GM23248 (cell line): ENCODE measurements at regions not wholly inside any gene's neighbourhood (a gene's known extent, or its start where the extent isn't known, plus 50 kb on each side); places are given as distances from the start of the nearest gene placed in this dataset.

ENCODE experiments used
- DNase-seq: peaks from one replicate; pipeline ENCODE4 v3.0.0-alpha.2; 2015
- H2AFZ ChIP-seq: fragments of 200-600 bp; sonication (generic); 2 replicates; pipeline ENCODE4 v1.6.1; 2016; ENCODE audit warnings: antibody characterized with exemption
- H3F3A ChIP-seq: fragments of 200-600 bp; sonication (generic); 2 replicates; pipeline ENCODE4 v1.6.1; 2016; ENCODE audit warnings: mild to moderate bottlenecking, antibody characterized with exemption, mixed run types; ENCODE audit not compliant: insufficient read depth
- H3K27ac ChIP-seq: fragments of 200-600 bp; sonication (generic); 2 replicates; pipeline ENCODE4 v1.5.1; 2016; ENCODE audit warnings: mild to moderate bottlenecking
- H3K27me3 ChIP-seq: fragments of 200-600 bp; sonication (generic); replicated peaks from 2 replicates; pipeline ENCODE4 v1.6.1; 2016; ENCODE audit warnings: mild to moderate bottlenecking; ENCODE audit not compliant: insufficient read depth
- H3K36me3 ChIP-seq: fragments of 200-600 bp; sonication (generic); 2 replicates; pipeline ENCODE4 v1.6.1; 2016; ENCODE audit warnings: low read depth, mild to moderate bottlenecking
- H3K4me1 ChIP-seq: fragments of 200-600 bp; sonication (generic); 2 replicates; pipeline ENCODE4 v1.6.1; 2016; ENCODE audit warnings: mild to moderate bottlenecking; ENCODE audit not compliant: insufficient read depth
- H3K4me2 ChIP-seq: fragments of 200-600 bp; sonication (generic); one replicate; pipeline ENCODE4 v1.6.1; 2016; ENCODE audit warnings: mild to moderate bottlenecking; ENCODE audit not compliant: unreplicated experiment
- H3K4me3 ChIP-seq: fragments of 200-600 bp; sonication (generic); 2 replicates; pipeline ENCODE4 v1.5.1; 2016; ENCODE audit warnings: mild to moderate bottlenecking
- H3K79me2 ChIP-seq: fragments of 200-600 bp; sonication (generic); 2 replicates; pipeline ENCODE4 v1.6.1; 2016; ENCODE audit warnings: mild to moderate bottlenecking; ENCODE audit not compliant: insufficient read depth
- H3K9ac ChIP-seq: fragments of 200-600 bp; sonication (generic); 2 replicates; pipeline ENCODE4 v1.6.1; 2016; ENCODE audit warnings: mild to moderate bottlenecking
- H3K9me2 ChIP-seq: fragments of 200-600 bp; sonication (generic); 2 replicates; pipeline ENCODE4 v1.6.1; 2016; ENCODE audit warnings: mixed run types, mild to moderate bottlenecking, moderate library complexity; ENCODE audit not compliant: insufficient read depth
- H3K9me3 ChIP-seq: fragments of 200-600 bp; sonication (generic); one replicate; pipeline ENCODE4 v1.6.1; 2017; ENCODE audit warnings: low read depth
- H4K20me1 ChIP-seq: fragments of 200-600 bp; sonication (generic); 2 replicates; pipeline ENCODE4 v1.6.0; 2016; ENCODE audit not compliant: insufficient read depth
- EZH2 ChIP-seq: fragments of 200-600 bp; sonication (generic); IDR thresholded peaks from 2 replicates; pipeline ENCODE4 v1.6.1; 2018; ENCODE audit warnings: antibody characterized with exemption, mild to moderate bottlenecking; ENCODE audit not compliant: insufficient read depth, poor library complexity, severe bottlenecking
- EZH2phosphoT487 ChIP-seq: fragments of 200-600 bp; sonication (generic); IDR thresholded peaks from 2 replicates; pipeline ENCODE4 v1.6.1; 2018; ENCODE audit warnings: antibody characterized with exemption, moderate library complexity, mild to moderate bottlenecking, low read depth; ENCODE audit not compliant: insufficient read depth
- WGBS, 2 experiments: methylation state at CpG; one replicate each; pipeline ENCODE4 v1.1.6; 2015 to 2017; ENCODE audit warnings: low lambda C conversion rate in 2 of 2, low coverage in 1 of 2; ENCODE audit errors: missing lambda C conversion rate in 2 of 2; 5-methylcytosine and 5-hydroxymethylcytosine counted together
- in situ Hi-C: fragments of 300-500 bp; cut with MboI; formaldehyde crosslinking; loops from 2 replicates; pipeline ENCODE4 v1.15.0; 2020

GRCh38 chr18:70672581-70672980 lies 383.7 kb downstream of the SOCS6 start:
- Histone ChIP-seq H3K27ac (no peak overlapping the region), H3K4me1 (no peaks in the 10 kb centered on the region), H4K20me1 (no peaks in the 10 kb centered on the region), H3K79me2 (no peaks in the 10 kb centered on the region), H3K4me2 (no peak overlapping the region), H3K9me2 (no peaks in the 10 kb centered on the region), H3K4me3 (no peak overlapping the region), H3K9ac (no peak overlapping the region), H3F3A (no peaks in the 10 kb centered on the region), H3K36me3 (no peaks in the 10 kb centered on the region), H3K27me3 (no peaks in the 10 kb centered on the region), H2AFZ (no peak overlapping the region), H3K9me3 (no peaks in the 10 kb centered on the region)
- in situ Hi-C loops, result no loop called here
- TF ChIP-seq EZH2phosphoT487 (no peak), EZH2 (no peak)
- DNase-seq, result no peak
- 21 to 23% methylated on average over 5 of the region's 5 CpGs for WGBS, 2 experiments

DNA sequence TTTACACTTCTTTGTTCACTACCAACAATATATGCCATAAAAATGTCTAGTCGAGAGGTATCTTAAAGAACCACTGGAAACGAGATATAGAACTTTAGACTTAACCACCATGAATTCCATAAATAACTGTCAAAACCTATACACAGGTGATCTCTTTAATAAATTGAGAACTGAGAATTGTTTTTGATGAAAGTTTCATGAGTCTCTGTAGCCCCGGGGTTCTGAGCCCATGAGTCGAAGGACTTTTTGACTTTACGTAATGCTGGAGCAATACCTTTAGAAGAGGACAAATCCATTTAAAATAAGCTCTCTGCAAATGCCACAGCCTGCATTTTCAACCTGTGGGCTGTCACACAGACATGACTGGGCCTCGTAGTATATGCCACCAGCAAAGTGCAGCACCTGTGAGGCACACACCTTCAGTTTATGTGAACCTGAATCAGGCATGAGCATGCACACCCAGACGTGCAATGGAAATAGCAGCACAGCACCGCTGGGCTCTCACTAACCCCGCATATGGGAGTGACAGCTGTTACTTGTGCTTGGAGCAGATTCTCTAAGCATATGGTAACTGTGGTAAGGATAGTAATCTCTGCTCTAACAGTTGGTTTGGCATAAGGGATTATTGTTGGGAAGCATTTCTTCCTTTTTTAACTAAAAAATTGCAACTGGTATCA lies 383.2 kb downstream of the SOCS6 start:
- Histone ChIP-seq H3K4me3 (no peak overlapping the region), H3K79me2 (no peaks in the 10 kb centered on the region), H3K36me3 (no peaks in the 10 kb centered on the region), H3K27ac (no peak overlapping the region), H3K27me3 (no peaks in the 10 kb centered on the region), H3K4me2 (no peak overlapping the region), H3K9me2 (no peaks in the 10 kb centered on the region), H4K20me1 (no peaks in the 10 kb centered on the region), H2AFZ (no peak overlapping the region), H3F3A (no peaks in the 10 kb centered on the region), H3K4me1 (no peaks in the 10 kb centered on the region), H3K9me3 (no peaks in the 10 kb centered on the region), H3K9ac (no peak overlapping the region)
- no peak for TF ChIP-seq EZH2phosphoT487
- no peak for TF ChIP-seq EZH2
- 25 to 28% methylated on average over 9 of the region's 9 CpGs for WGBS, 2 experiments
- DNase-seq, result no peak
- in situ Hi-C loops, result no loop called here

GRCh38 chr18:70666936-70667335 lies 378.1 kb downstream of the SOCS6 start:
- Histone ChIP-seq H3K4me2 (no peak overlapping the region), H4K20me1 (no peaks in the 10 kb centered on the region), H3K79me2 (no peaks in the 10 kb centered on the region), H3K9me2 (no peaks in the 10 kb centered on the region), H3F3A (no peaks in the 10 kb centered on the region), H3K9ac (no peak overlapping the region), H3K27me3 (no peaks in the 10 kb centered on the region), H3K36me3 (no peaks in the 10 kb centered on the region), H3K4me3 (no peak overlapping the region), H2AFZ (no peak overlapping the region), H3K4me1 (no peaks in the 10 kb centered on the region), H3K27ac (no peak overlapping the region), H3K9me3 (no peaks in the 10 kb centered on the region)
- no peak for TF ChIP-seq EZH2
- no peak for TF ChIP-seq EZH2phosphoT487
- in situ Hi-C loops, result no loop called here
- no peak for DNase-seq

DNA sequence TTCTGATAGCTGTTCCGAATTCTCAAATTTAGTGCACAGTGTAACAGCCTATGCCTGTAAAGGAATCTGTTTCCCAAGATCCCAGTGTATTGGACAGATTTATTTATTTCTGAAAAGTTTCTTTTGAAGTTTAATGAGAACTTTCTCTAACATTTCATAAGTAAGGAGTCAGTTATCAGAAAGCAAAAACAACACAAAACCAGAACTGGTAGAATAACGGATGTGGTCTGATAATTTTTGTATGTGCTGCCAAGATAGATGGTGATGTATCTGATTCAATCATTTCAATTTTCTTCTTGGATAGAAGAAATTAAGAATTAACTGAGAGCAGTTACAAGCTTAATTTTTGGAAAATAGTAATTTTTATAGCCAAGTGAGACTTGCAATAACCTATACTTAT lies 374.3 kb downstream of the SOCS6 start:
- Histone ChIP-seq H3K27me3 (no peaks in the 10 kb centered on the region), H3K9ac (no peak overlapping the region), H3K4me3 (no peak overlapping the region), H3K9me3 (no peaks in the 10 kb centered on the region), H3K4me2 (no peak overlapping the region), H3K4me1 (no peaks in the 10 kb centered on the region), H3F3A (no peaks in the 10 kb centered on the region), H4K20me1 (no peaks in the 10 kb centered on the region), H3K79me2 (no peaks in the 10 kb centered on the region), H3K27ac (no peak overlapping the region), H2AFZ (no peak overlapping the region), H3K36me3 (no peaks in the 10 kb centered on the region), H3K9me2 (no peaks in the 10 kb centered on the region)
- no peak for DNase-seq
- in situ Hi-C loops, result no loop called here
- no peak for TF ChIP-seq EZH2phosphoT487
- TF ChIP-seq EZH2, result no peak
- WGBS, 2 experiments, result 21 to 26% methylated on average over 2 of the region's 2 CpGs

- Histone ChIP-seq H2AFZ (no peak overlapping the region), H3F3A (no peaks in the 10 kb centered on the region), H3K9ac (no peak overlapping the region), H3K9me3 (no peaks in the 10 kb centered on the region), H3K4me2 (no peak overlapping the region), H4K20me1 (no peaks in the 10 kb centered on the region), H3K27ac (no peak overlapping the region), H3K79me2 (no peaks in the 10 kb centered on the region), H3K4me3 (no peak overlapping the region), H3K4me1 (no peaks in the 10 kb centered on the region), H3K9me2 (no peaks in the 10 kb centered on the region), H3K27me3 (no peaks in the 10 kb centered on the region), H3K36me3 (no peaks in the 10 kb centered on the region)
- TF ChIP-seq EZH2phosphoT487 (no peak), EZH2 (no peak)
- WGBS, 2 experiments, result 31 to 39% methylated on average over 4 of the region's 4 CpGs
- DNase-seq, result no peak
- in situ Hi-C loops, result no loop called here
These were observed 373.7 kb downstream of the SOCS6 start for GRCh38 chr18:70662588-70662987.
